GM21528 (cell line): ENCODE measurements at regions not wholly inside any gene's neighbourhood (a gene's known extent, or its start where the extent isn't known, plus 50 kb on each side); places are given as distances from the start of the nearest gene placed in this dataset.

Experiments used
- ATAC-seq: cut with Tn5 transposase; IDR thresholded peaks from one replicate; pipeline ENCODE4 v1.9.1; 2021; ENCODE audit warnings: mild to moderate bottlenecking, moderate library complexity; ENCODE audit not compliant: unreplicated experiment, low FRiP score

GRCh38 chr4:155564880-155565279, 101.8 kb upstream of the GUCY1A1 start:
- ATAC-seq: no peak

GRCh38 chr4:155564086-155564485, 102.6 kb upstream of the GUCY1A1 start:
- ATAC-seq: no peak

- ATAC-seq: no peak
Observed at GRCh38 chr4:155559915-155560314, 106.7 kb upstream of the GUCY1A1 start.

GRCh38 chr4:155552180-155552579, 114.5 kb upstream of the GUCY1A1 start:
- ATAC-seq: no peak

GRCh38 chr4:155548173-155548572, 118.5 kb upstream of the GUCY1A1 start:
- ATAC-seq: no peak

GRCh38 chr4:155546451-155546850, 120.2 kb upstream of the GUCY1A1 start:
- no peak for ATAC-seq

GRCh38 chr4:155545456-155545855, 121.2 kb upstream of the GUCY1A1 start:
- no peak for ATAC-seq

- no peak for ATAC-seq
Observed at GRCh38 chr4:155544547-155544946, 122.1 kb upstream of the GUCY1A1 start.

GRCh38 chr4:155543126-155543765, 123.4 kb upstream of the GUCY1A1 start:
- no peak for ATAC-seq

GRCh38 chr4:155542415-155542814, 124.2 kb upstream of the GUCY1A1 start:
- no peak for ATAC-seq

GRCh38 chr4:155541716-155542115, 124.9 kb upstream of the GUCY1A1 start:
- no peak for ATAC-seq

- ATAC-seq: no peak
Observed at GRCh38 chr4:155540698-155541097, 126.0 kb upstream of the GUCY1A1 start.

- ATAC-seq: no peak
Observed at GRCh38 chr4:155539746-155540145, 126.9 kb upstream of the GUCY1A1 start.

GRCh38 chr4:155535802-155536454, 130.7 kb upstream of the GUCY1A1 start:
- no peak for ATAC-seq

GRCh38 chr4:155532373-155533085, 134.1 kb upstream of the GUCY1A1 start:
- ATAC-seq: no peak

GRCh38 chr4:155530857-155531256, 135.8 kb upstream of the GUCY1A1 start:
- ATAC-seq: no peak

GRCh38 chr4:155530290-155530689, 136.4 kb upstream of the GUCY1A1 start:
- no peak for ATAC-seq

GRCh38 chr4:155529716-155530115, 136.9 kb upstream of the GUCY1A1 start:
- no peak for ATAC-seq

- ATAC-seq: no peak
Observed at GRCh38 chr4:155529272-155529671, 137.4 kb upstream of the GUCY1A1 start.

- no peak for ATAC-seq
Observed at GRCh38 chr4:155526452-155527169, 140.0 kb upstream of the GUCY1A1 start.

- no peak for ATAC-seq
Observed at GRCh38 chr4:155524926-155525455, 141.7 kb upstream of the GUCY1A1 start.
